Esophagus squamous epithelium (tissue), 4 donors: ENCODE measurements at regions not wholly inside any gene's neighbourhood (a gene's known extent, or its start where the extent isn't known, plus 50 kb on each side); places are given as distances from the start of the nearest gene placed in this dataset.

Experiments
- POLR2A ChIP-seq, 4 donors: fragments of 450-650 bp; IDR thresholded peaks; one replicate each; pipeline ENCODE4 v1.6.1; 2017; ENCODE audit warnings: antibody characterized with exemption in 4 of 4, mild to moderate bottlenecking in 4 of 4, moderate library complexity in 3 of 4
- TF ChIP-seq, protein P1 (sequence below), 6 experiments: fragments of 450-650 bp in 4 of 6; fragments of 200-600 bp in 2 of 6; sonication (generic) in 2 of 6; IDR thresholded peaks; one replicate each; pipeline ENCODE4 v1.5.1; 2016 to 2019; ENCODE audit warnings: antibody characterized with exemption in 6 of 6, mild to moderate bottlenecking in 4 of 6, moderate library complexity in 4 of 6

DNA sequence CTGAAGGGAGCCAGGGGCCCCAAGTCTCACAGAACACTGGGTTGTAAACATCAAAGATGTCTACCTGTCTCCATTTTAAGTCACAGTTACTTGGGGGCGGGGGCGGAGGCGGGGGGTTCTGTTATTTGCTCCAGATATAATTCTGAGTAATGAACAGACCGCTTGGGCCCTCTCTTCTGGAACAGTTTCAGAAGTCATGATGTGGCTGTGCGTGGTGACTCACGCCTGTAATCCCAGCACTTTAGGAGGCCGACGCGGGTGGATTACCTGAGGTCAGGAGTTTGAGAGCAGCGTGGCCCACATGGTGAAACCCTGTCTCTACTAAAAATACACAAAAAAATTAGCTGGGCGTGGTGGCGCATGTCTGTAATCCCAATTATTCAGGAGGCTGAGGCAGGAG is 157.9 kb upstream of the APCDD1 start:
- no peak for TF ChIP-seq POLR2A (IDR thresholded peaks at IDR 0.05)
- TF ChIP-seq, protein P1, sequence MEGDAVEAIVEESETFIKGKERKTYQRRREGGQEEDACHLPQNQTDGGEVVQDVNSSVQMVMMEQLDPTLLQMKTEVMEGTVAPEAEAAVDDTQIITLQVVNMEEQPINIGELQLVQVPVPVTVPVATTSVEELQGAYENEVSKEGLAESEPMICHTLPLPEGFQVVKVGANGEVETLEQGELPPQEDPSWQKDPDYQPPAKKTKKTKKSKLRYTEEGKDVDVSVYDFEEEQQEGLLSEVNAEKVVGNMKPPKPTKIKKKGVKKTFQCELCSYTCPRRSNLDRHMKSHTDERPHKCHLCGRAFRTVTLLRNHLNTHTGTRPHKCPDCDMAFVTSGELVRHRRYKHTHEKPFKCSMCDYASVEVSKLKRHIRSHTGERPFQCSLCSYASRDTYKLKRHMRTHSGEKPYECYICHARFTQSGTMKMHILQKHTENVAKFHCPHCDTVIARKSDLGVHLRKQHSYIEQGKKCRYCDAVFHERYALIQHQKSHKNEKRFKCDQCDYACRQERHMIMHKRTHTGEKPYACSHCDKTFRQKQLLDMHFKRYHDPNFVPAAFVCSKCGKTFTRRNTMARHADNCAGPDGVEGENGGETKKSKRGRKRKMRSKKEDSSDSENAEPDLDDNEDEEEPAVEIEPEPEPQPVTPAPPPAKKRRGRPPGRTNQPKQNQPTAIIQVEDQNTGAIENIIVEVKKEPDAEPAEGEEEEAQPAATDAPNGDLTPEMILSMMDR (IDR thresholded peaks at IDR 0.05) = no peak
